NCI-H510A treated with DMSO at 0.1 percent for 48 hours (cell line): ENCODE measurements at regions not wholly inside any gene's neighbourhood (a gene's known extent, or its start where the extent isn't known, plus 50 kb on each side); places are given as distances from the start of the nearest gene placed in this dataset.

Experiments used
- DNase-seq: peaks from one replicate; lab custom pipeline; 2025; lab: John Stamatoyannopoulos, UW

GRCh38 chr12:102781117-102781516 is 135.9 kb downstream of the PAH start:
- no peak for DNase-seq

- DNase-seq, result no peak
Observed at GRCh38 chr12:102776041-102776440, 141.0 kb downstream of the PAH start.

GRCh38 chr12:102769323-102769916 is 147.6 kb downstream of the PAH start:
- DNase-seq, result peak; percentile 68

GRCh38 chr12:102766961-102767360 is 150.1 kb downstream of the PAH start:
- no peak for DNase-seq

- no peak for DNase-seq
Observed at GRCh38 chr12:102765736-102766135, 151.3 kb downstream of the PAH start.

GRCh38 chr12:102763471-102763870 is 153.6 kb downstream of the PAH start:
- DNase-seq, result no peak

GRCh38 chr12:102763061-102763460 is 154.0 kb downstream of the PAH start:
- no peak for DNase-seq

GRCh38 chr12:102760322-102760721 is 156.7 kb downstream of the PAH start:
- no peak for DNase-seq

- DNase-seq, result no peak
Observed at GRCh38 chr12:102759466-102759865, 157.6 kb downstream of the PAH start.

- no peak for DNase-seq
Observed at GRCh38 chr12:102757882-102758226, 159.2 kb downstream of the PAH start.

- peak; percentile 16 for DNase-seq
Observed at GRCh38 chr12:102757154-102757881, 159.7 kb downstream of the PAH start.

GRCh38 chr12:102756530-102756929 is 160.5 kb downstream of the PAH start:
- DNase-seq, result peak; percentile 26

- DNase-seq, result no peak
Observed at GRCh38 chr12:102755266-102755665, 161.8 kb downstream of the PAH start.

- DNase-seq, result no peak
Observed at GRCh38 chr12:102753802-102754201, 163.2 kb downstream of the PAH start.

GRCh38 chr12:102748704-102749103 is 168.3 kb downstream of the PAH start:
- DNase-seq, result no peak

GRCh38 chr12:102746963-102747362 is 170.1 kb downstream of the PAH start:
- no peak for DNase-seq

GRCh38 chr12:102745971-102746600 is 171.0 kb downstream of the PAH start:
- DNase-seq, result no peak

- DNase-seq, result no peak
Observed at GRCh38 chr12:102741196-102741595, 175.8 kb downstream of the PAH start.

GRCh38 chr12:102740141-102740955 is 176.7 kb downstream of the PAH start:
- peak; percentile 76 for DNase-seq

GRCh38 chr12:102736328-102736727 is 180.7 kb downstream of the PAH start:
- DNase-seq, result no peak

- no peak for DNase-seq
Observed at GRCh38 chr12:102735104-102735503, 181.9 kb downstream of the PAH start.

GRCh38 chr12:102730996-102731395 is 186.0 kb downstream of the PAH start:
- DNase-seq, result no peak
